Vagina (tissue), 2 donors: ENCODE measurements at regions not wholly inside any gene's neighbourhood (a gene's known extent, or its start where the extent isn't known, plus 50 kb on each side); places are given as distances from the start of the nearest gene placed in this dataset.

ENCODE experiments used
- POLR2A ChIP-seq, 2 donors: fragments of 450-650 bp; IDR thresholded peaks; one replicate each; pipeline ENCODE4 v1.6.1; 2017; ENCODE audit warnings: antibody characterized with exemption in 2 of 2, mild to moderate bottlenecking in 2 of 2, moderate library complexity in 2 of 2
- POLR2AphosphoS5 ChIP-seq, 2 donors: sonication (generic); formaldehyde crosslinking; IDR thresholded peaks; one replicate each; pipeline ENCODE4 v1.9.0; 2017; ENCODE audit warnings: antibody characterized with exemption in 2 of 2, mild to moderate bottlenecking in 2 of 2, low read depth in 1 of 2; ENCODE audit not compliant: insufficient read depth in 1 of 2
- TF ChIP-seq, protein P1 (sequence below), 3 experiments: fragments of 450-650 bp in 2 of 3; fragments of 200-600 bp in 1 of 3; sonication (generic) in 1 of 3; IDR thresholded peaks; one replicate each; pipeline ENCODE4 v1.5.1; 2017 to 2019; ENCODE audit warnings: antibody characterized with exemption in 3 of 3, mild to moderate bottlenecking in 2 of 3, moderate library complexity in 2 of 3

DNA sequence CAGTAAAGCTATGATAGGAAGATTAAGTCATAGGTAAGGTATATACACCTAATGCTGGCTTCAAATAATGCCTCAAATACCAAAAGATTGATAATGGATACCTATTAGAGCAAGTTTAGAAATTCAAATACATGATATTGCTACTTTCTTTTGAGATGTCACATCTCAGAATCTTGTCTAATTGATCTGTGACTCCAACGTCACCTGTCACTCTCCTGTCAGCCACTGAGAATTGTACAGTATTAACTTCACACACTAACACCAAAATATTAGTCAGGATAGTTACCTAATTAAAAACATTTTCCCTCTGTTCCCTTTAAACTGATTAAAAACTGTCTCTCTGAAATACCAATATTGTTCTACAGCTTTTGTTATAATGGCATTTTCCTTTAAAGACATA lies 575.5 kb upstream of the ID4 start:
- TF ChIP-seq, protein P1, sequence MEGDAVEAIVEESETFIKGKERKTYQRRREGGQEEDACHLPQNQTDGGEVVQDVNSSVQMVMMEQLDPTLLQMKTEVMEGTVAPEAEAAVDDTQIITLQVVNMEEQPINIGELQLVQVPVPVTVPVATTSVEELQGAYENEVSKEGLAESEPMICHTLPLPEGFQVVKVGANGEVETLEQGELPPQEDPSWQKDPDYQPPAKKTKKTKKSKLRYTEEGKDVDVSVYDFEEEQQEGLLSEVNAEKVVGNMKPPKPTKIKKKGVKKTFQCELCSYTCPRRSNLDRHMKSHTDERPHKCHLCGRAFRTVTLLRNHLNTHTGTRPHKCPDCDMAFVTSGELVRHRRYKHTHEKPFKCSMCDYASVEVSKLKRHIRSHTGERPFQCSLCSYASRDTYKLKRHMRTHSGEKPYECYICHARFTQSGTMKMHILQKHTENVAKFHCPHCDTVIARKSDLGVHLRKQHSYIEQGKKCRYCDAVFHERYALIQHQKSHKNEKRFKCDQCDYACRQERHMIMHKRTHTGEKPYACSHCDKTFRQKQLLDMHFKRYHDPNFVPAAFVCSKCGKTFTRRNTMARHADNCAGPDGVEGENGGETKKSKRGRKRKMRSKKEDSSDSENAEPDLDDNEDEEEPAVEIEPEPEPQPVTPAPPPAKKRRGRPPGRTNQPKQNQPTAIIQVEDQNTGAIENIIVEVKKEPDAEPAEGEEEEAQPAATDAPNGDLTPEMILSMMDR (IDR thresholded peaks at IDR 0.05), result no peak
- TF ChIP-seq POLR2A (IDR thresholded peaks at IDR 0.05) (no peak), POLR2AphosphoS5 (IDR thresholded peaks at IDR 0.05; ENCODE audit: insufficient read depth in 1 of 2, low read depth in 1 of 2) (no peak)
